ENCODE measurements at regions not wholly inside any gene's neighbourhood (a gene's known extent, or its start where the extent isn't known, plus 50 kb on each side); places are given as distances from the start of the nearest gene placed in this dataset.

GRCh38 chr3:70517124-70517890 is 204.9 kb upstream of the MDFIC2 start:
- TF ChIP-seq CTCF (conservative IDR thresholded peaks at IDR 0.05; ENCODE audit: low read depth, low read length) (no peak), EZH2 (IDR thresholded peaks at IDR 0.05; ENCODE audit: borderline replicate concordance, low read depth, low read length, poor library complexity, severe bottlenecking) (no peak)
